Activated naive CD8-positive, alpha-beta T cell treated with anti-CD3 and anti-CD28 coated beads, Interleukin-2, amount 10 ng/mL, durations not matched to agents 7 days and 5 days (primary cell): ENCODE measurements at regions not wholly inside any gene's neighbourhood (a gene's known extent, or its start where the extent isn't known, plus 50 kb on each side); places are given as distances from the start of the nearest gene placed in this dataset.

Source experiments
- ATAC-seq: fragments of 150-1000 bp; cut with Tn5 transposase; one replicate; pipeline ENCODE4 v1.10.0; 2021; ENCODE audit warnings: low read depth, moderate library complexity
- POLR2A ChIA-PET: fragments of 350-600 bp; sonication (Branson Sonifier 250); formaldehyde crosslinking; loops from one replicate; lab custom pipeline; 2021; ENCODE audit warnings: antibody characterized with exemption; lab: Charles Lee
- DNase-seq: peaks from one replicate; pipeline ENCODE4 v3.0.0; 2021
- H3K27ac Mint-ChIP-seq: one replicate; pipeline ENCODE4 v1.8.0; 2022; ENCODE audit warnings: mild to moderate bottlenecking, mixed read lengths
- H3K27me3 Mint-ChIP-seq: one replicate; pipeline ENCODE4 v1.8.0; 2022; ENCODE audit warnings: mild to moderate bottlenecking, moderate library complexity, mixed read lengths
- H3K36me3 Mint-ChIP-seq: one replicate; pipeline ENCODE4 v1.8.0; 2021; ENCODE audit warnings: mild to moderate bottlenecking, mixed read lengths
- H3K4me1 Mint-ChIP-seq: one replicate; pipeline ENCODE4 v1.8.0; 2021; ENCODE audit warnings: mixed read lengths
- H3K4me3 Mint-ChIP-seq: one replicate; pipeline ENCODE4 v1.8.0; 2022; ENCODE audit warnings: mild to moderate bottlenecking, moderate library complexity, mixed read lengths
- H3K9me3 Mint-ChIP-seq: one replicate; pipeline ENCODE4 v1.8.0; 2021; ENCODE audit warnings: mixed read lengths

GRCh38 chr22:44411226-44412135, 86.6 kb downstream of the RTL6 start:
- POLR2A ChIA-PET = no interaction called here
- ATAC-seq (no peak), DNase-seq (no peak)
- no peaks in the 10 kb centered on the region for H3K36me3 Mint-ChIP-seq
- H3K4me1 Mint-ChIP-seq = no peaks in the 10 kb centered on the region
- peaks cover 16% of the 10 kb centered on the region for H3K27me3 Mint-ChIP-seq
- H3K4me3 Mint-ChIP-seq = no peak overlapping the region
- no peak overlapping the region for H3K27ac Mint-ChIP-seq
- no peaks in the 10 kb centered on the region for H3K9me3 Mint-ChIP-seq

GRCh38 chr22:44410451-44410991, 87.5 kb downstream of the RTL6 start:
- Mint-ChIP-seq H3K4me1 (no peaks in the 10 kb centered on the region), H3K27me3 (peaks cover 7% of the 10 kb centered on the region), H3K9me3 (no peaks in the 10 kb centered on the region), H3K36me3 (no peaks in the 10 kb centered on the region), H3K27ac (no peak overlapping the region), H3K4me3 (no peak overlapping the region)
- no peak for ATAC-seq
- no peak for DNase-seq
- POLR2A ChIA-PET = no interaction called here

GRCh38 chr22:44409974-44410316, 88.1 kb downstream of the RTL6 start:
- H3K4me3 Mint-ChIP-seq = no peak overlapping the region
- H3K36me3 Mint-ChIP-seq = no peaks in the 10 kb centered on the region
- POLR2A ChIA-PET = no interaction called here
- no peaks in the 10 kb centered on the region for H3K4me1 Mint-ChIP-seq
- H3K27me3 Mint-ChIP-seq = peaks cover 5% of the 10 kb centered on the region
- ATAC-seq = no peak
- DNase-seq = no peak
- H3K27ac Mint-ChIP-seq = no peak overlapping the region
- no peaks in the 10 kb centered on the region for H3K9me3 Mint-ChIP-seq

- Mint-ChIP-seq H3K27me3 (peaks cover 5% of the 10 kb centered on the region), H3K36me3 (no peaks in the 10 kb centered on the region), H3K27ac (no peak overlapping the region), H3K9me3 (no peaks in the 10 kb centered on the region), H3K4me3 (no peak overlapping the region), H3K4me1 (no peaks in the 10 kb centered on the region)
- no peak for ATAC-seq
- POLR2A ChIA-PET = no interaction called here
- no peak for DNase-seq
These were observed 88.6 kb downstream of the RTL6 start for GRCh38 chr22:44409211-44409973.

GRCh38 chr22:44408829-44409192, 89.2 kb downstream of the RTL6 start:
- Mint-ChIP-seq H3K4me1 (no peaks in the 10 kb centered on the region), H3K27ac (no peak overlapping the region), H3K4me3 (no peak overlapping the region), H3K36me3 (no peaks in the 10 kb centered on the region), H3K27me3 (peaks cover 5% of the 10 kb centered on the region), H3K9me3 (no peaks in the 10 kb centered on the region)
- no peak for ATAC-seq
- DNase-seq = no peak
- POLR2A ChIA-PET = no interaction called here

- no peaks in the 10 kb centered on the region for H3K36me3 Mint-ChIP-seq
- H3K9me3 Mint-ChIP-seq = no peaks in the 10 kb centered on the region
- H3K4me1 Mint-ChIP-seq = no peaks in the 10 kb centered on the region
- DNase-seq (no peak), ATAC-seq (no peak)
- H3K27me3 Mint-ChIP-seq = peaks cover 3% of the 10 kb centered on the region
- H3K4me3 Mint-ChIP-seq = no peak overlapping the region
- H3K27ac Mint-ChIP-seq = no peak overlapping the region
- POLR2A ChIA-PET = no interaction called here
These were observed 89.8 kb downstream of the RTL6 start for GRCh38 chr22:44407987-44408828.

- Mint-ChIP-seq H3K36me3 (no peaks in the 10 kb centered on the region), H3K9me3 (no peaks in the 10 kb centered on the region), H3K4me3 (no peak overlapping the region), H3K27me3 (no peaks in the 10 kb centered on the region), H3K4me1 (no peaks in the 10 kb centered on the region), H3K27ac (no peak overlapping the region)
- no peak for DNase-seq
- no peak for ATAC-seq
- POLR2A ChIA-PET = no interaction called here
These were observed 90.7 kb downstream of the RTL6 start for GRCh38 chr22:44407171-44407986.

- Mint-ChIP-seq H3K9me3 (no peaks in the 10 kb centered on the region), H3K27me3 (no peaks in the 10 kb centered on the region), H3K27ac (no peak overlapping the region), H3K4me3 (no peak overlapping the region), H3K4me1 (no peaks in the 10 kb centered on the region), H3K36me3 (no peaks in the 10 kb centered on the region)
- POLR2A ChIA-PET = no interaction called here
- DNase-seq (no peak), ATAC-seq (no peak)
These were observed 91.5 kb downstream of the RTL6 start for GRCh38 chr22:44406341-44407170.

- H3K27me3 Mint-ChIP-seq = no peaks in the 10 kb centered on the region
These were observed 92.4 kb downstream of the RTL6 start for GRCh38 chr22:44405661-44406060.

GRCh38 chr22:44404341-44405020, 91.7 kb upstream of the SHISAL1 start:
- POLR2A ChIA-PET = interaction anchor here (0.6 to 0.7 kb wide), 2 partner anchors 50 to 65 kb away, joined by 3 read pairs; no protein-coding TSS in a partner anchor
- Mint-ChIP-seq H3K36me3 (no peaks in the 10 kb centered on the region), H3K4me1 (no peaks in the 10 kb centered on the region)

More at GRCh38 chr22:44405661-44406060, 92.4 kb downstream of the RTL6 start:
- POLR2A ChIA-PET = no interaction called here
- H3K9me3 Mint-ChIP-seq = no peaks in the 10 kb centered on the region
- no peaks in the 10 kb centered on the region for H3K36me3 Mint-ChIP-seq
- no peak for ATAC-seq
- no peak overlapping the region for H3K4me3 Mint-ChIP-seq
- no peaks in the 10 kb centered on the region for H3K4me1 Mint-ChIP-seq
- H3K27ac Mint-ChIP-seq = no peak overlapping the region
- DNase-seq = no peak

GRCh38 chr22:44403602-44404329, 91.0 kb upstream of the SHISAL1 start:
- no peak overlapping the region for H3K27ac Mint-ChIP-seq
- no peak overlapping the region for H3K4me3 Mint-ChIP-seq
- no peaks in the 10 kb centered on the region for H3K27me3 Mint-ChIP-seq
- DNase-seq (no peak), ATAC-seq (no peak)
- no peaks in the 10 kb centered on the region for H3K4me1 Mint-ChIP-seq
- POLR2A ChIA-PET = no interaction called here
- H3K9me3 Mint-ChIP-seq = no peaks in the 10 kb centered on the region
- H3K36me3 Mint-ChIP-seq = no peaks in the 10 kb centered on the region

More at GRCh38 chr22:44404341-44405020, 91.7 kb upstream of the SHISAL1 start:
- H3K27me3 Mint-ChIP-seq = no peaks in the 10 kb centered on the region
- ATAC-seq (no peak), DNase-seq (no peak)
- H3K27ac Mint-ChIP-seq = no peak overlapping the region
- H3K4me3 Mint-ChIP-seq = no peak overlapping the region
- H3K9me3 Mint-ChIP-seq = no peaks in the 10 kb centered on the region
